GM23338 (cell line): ENCODE measurements at regions not wholly inside any gene's neighbourhood (a gene's known extent, or its start where the extent isn't known, plus 50 kb on each side); places are given as distances from the start of the nearest gene placed in this dataset.

Experiments used
- ATAC-seq: fragments of 200-7000 bp; cut with Tn5 transposase; 3 replicates; pipeline ENCODE4 v1.9.1; 2020
- DNase-seq: peaks from one replicate; pipeline ENCODE4 v3.0.0-alpha.2; 2015; ENCODE audit warnings: low spot score
- H2AFZ ChIP-seq: fragments of 200-600 bp; sonication (generic); 2 replicates; pipeline ENCODE4 v1.8.0; 2016; ENCODE audit warnings: antibody characterized with exemption, mild to moderate bottlenecking, moderate library complexity
- H3F3A ChIP-seq: fragments of 200-600 bp; sonication (generic); replicated peaks from 2 replicates; pipeline ENCODE4 v1.8.0; 2017; ENCODE audit warnings: antibody characterized with exemption, mixed run types, low read depth
- H3K27ac ChIP-seq: fragments of 200-600 bp; sonication (generic); 2 replicates; pipeline ENCODE4 v1.6.1; 2016; ENCODE audit warnings: low read depth
- H3K27me3 ChIP-seq: fragments of 200-600 bp; sonication (generic); 2 replicates; pipeline ENCODE4 v1.8.0; 2016; ENCODE audit warnings: mild to moderate bottlenecking, mixed run types, moderate library complexity; ENCODE audit not compliant: insufficient read depth
- H3K36me3 ChIP-seq: fragments of 200-600 bp; sonication (generic); 2 replicates; pipeline ENCODE4 v1.8.0; 2016; ENCODE audit warnings: mild to moderate bottlenecking; ENCODE audit not compliant: insufficient read depth
- H3K4me1 ChIP-seq: fragments of 200-600 bp; sonication (generic); 2 replicates; pipeline ENCODE4 v1.8.0; 2016; ENCODE audit warnings: mild to moderate bottlenecking, moderate library complexity; ENCODE audit not compliant: insufficient read depth
- H3K4me2 ChIP-seq: fragments of 200-600 bp; sonication (generic); 2 replicates; pipeline ENCODE4 v1.7.1; 2017; ENCODE audit warnings: mixed run types
- H3K4me3 ChIP-seq: fragments of 200-600 bp; sonication (generic); 2 replicates; pipeline ENCODE4 v1.6.1; 2016; ENCODE audit warnings: mixed run types
- H3K79me2 ChIP-seq: fragments of 200-600 bp; sonication (generic); replicated peaks from 2 replicates; pipeline ENCODE4 v1.8.0; 2017; ENCODE audit warnings: mild to moderate bottlenecking; ENCODE audit not compliant: insufficient read depth
- H3K9me2 ChIP-seq: fragments of 200-600 bp; sonication (generic); 2 replicates; pipeline ENCODE4 v1.8.0; 2017; ENCODE audit not compliant: insufficient read depth
- H4K20me1 ChIP-seq: fragments of 200-600 bp; sonication (generic); replicated peaks from 2 replicates; pipeline ENCODE4 v1.8.0; 2017; ENCODE audit warnings: mild to moderate bottlenecking; ENCODE audit not compliant: insufficient read depth
- H3K27ac Mint-ChIP-seq: 2 replicates; pipeline ENCODE4 v1.8.0; 2020; ENCODE audit warnings: inconsistent platforms, mild to moderate bottlenecking, moderate library complexity, mixed read lengths
- H3K27me3 Mint-ChIP-seq: 3 replicates; pipeline ENCODE4 v1.8.0; 2022; ENCODE audit warnings: low read depth, mild to moderate bottlenecking, moderate library complexity, mixed read lengths, inconsistent platforms; ENCODE audit not compliant: insufficient read depth, poor library complexity
- H3K36me3 Mint-ChIP-seq: 3 replicates; pipeline ENCODE4 v1.8.0; 2021; ENCODE audit warnings: low read depth, mild to moderate bottlenecking, inconsistent platforms, moderate library complexity, mixed read lengths
- H3K4me1 Mint-ChIP-seq: 3 replicates; pipeline ENCODE4 v1.8.0; 2020; ENCODE audit warnings: mild to moderate bottlenecking, inconsistent platforms, mixed read lengths
- H3K4me3 Mint-ChIP-seq: 3 replicates; pipeline ENCODE4 v1.8.0; 2021; ENCODE audit warnings: moderate library complexity, mild to moderate bottlenecking, inconsistent platforms, mixed read lengths
- H3K9me3 Mint-ChIP-seq: 3 replicates; pipeline ENCODE4 v1.8.0; 2020; ENCODE audit warnings: moderate library complexity, mild to moderate bottlenecking, inconsistent platforms, mixed read lengths
- CREB1 ChIP-seq: fragments of 250-450 bp; sonication (Bioruptor Pico); IDR thresholded peaks from 2 replicates; pipeline ENCODE4 v1.5.0; 2020; ENCODE audit warnings: low read depth, mild to moderate bottlenecking, moderate library complexity
- EZH2 ChIP-seq: fragments of 200-600 bp; sonication (generic); IDR thresholded peaks from one replicate; pipeline ENCODE4 v1.8.0; 2017; ENCODE audit warnings: antibody characterized with exemption, mild to moderate bottlenecking, low read depth; ENCODE audit not compliant: unreplicated experiment
- JUNB ChIP-seq: IDR thresholded peaks from one replicate; pipeline ENCODE4 v1.6.1; 2016; ENCODE audit warnings: antibody characterized with exemption; ENCODE audit not compliant: unreplicated experiment
- NANOG ChIP-seq: IDR thresholded peaks from 2 replicates; pipeline ENCODE4 v1.6.1; 2016; ENCODE audit warnings: antibody characterized with exemption, borderline replicate concordance
- ZNF114 ChIP-seq: fragments of 250-450 bp; sonication (Bioruptor Pico); IDR thresholded peaks from 2 replicates; pipeline ENCODE4 v1.5.0; 2020; ENCODE audit warnings: mild to moderate bottlenecking, moderate library complexity
- TF ChIP-seq, protein P1 (sequence below): fragments of 250-450 bp; sonication (Bioruptor Pico); IDR thresholded peaks from 2 replicates; pipeline ENCODE4 v1.5.0; 2020; ENCODE audit warnings: mild to moderate bottlenecking, moderate library complexity

DNA sequence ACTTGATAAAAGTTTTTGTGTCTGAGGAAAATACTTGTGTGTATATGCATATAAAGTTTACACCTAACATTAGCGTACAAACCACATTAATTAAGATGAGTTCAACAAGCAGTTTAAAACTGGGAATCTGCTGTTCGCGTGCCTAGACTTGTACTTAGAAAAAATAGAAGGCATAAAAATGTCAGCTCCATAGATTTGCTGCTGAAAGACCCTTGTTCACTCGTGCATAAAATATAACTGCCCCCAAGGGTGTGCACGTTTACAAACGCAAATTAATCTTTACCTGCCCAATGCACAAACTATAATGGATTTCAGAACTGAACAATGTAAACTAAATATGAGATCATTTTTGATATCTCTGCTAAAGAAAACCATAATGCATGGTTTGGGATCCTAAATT lies 392.3 kb upstream of the ADGRL2 start:
- no peak overlapping the region for H3K27ac Mint-ChIP-seq
- no peak overlapping the region for H3K27ac ChIP-seq
- no peaks in the 10 kb centered on the region for H3K36me3 Mint-ChIP-seq
- peaks cover 2% of the 10 kb centered on the region for H3K27me3 Mint-ChIP-seq
- H3K4me1 ChIP-seq, result peaks cover 61% of the 10 kb centered on the region
- no peaks in the 10 kb centered on the region for H3K27me3 ChIP-seq
- H3K79me2 ChIP-seq, result no peaks in the 10 kb centered on the region
- H2AFZ ChIP-seq, result no peak overlapping the region
- H3K4me2 ChIP-seq, result no peak overlapping the region
- H3K36me3 ChIP-seq, result no peaks in the 10 kb centered on the region
- no peak overlapping the region for H3K4me3 ChIP-seq
- H3K4me3 Mint-ChIP-seq, result no peak overlapping the region; the same call in 2 of the 3 replicates
- DNase-seq (no peak), ATAC-seq (no peak)
- no peaks in the 10 kb centered on the region for H3K9me2 ChIP-seq
- H4K20me1 ChIP-seq, result no peaks in the 10 kb centered on the region
- no peaks in the 10 kb centered on the region for H3K9me3 Mint-ChIP-seq
- H3K4me1 Mint-ChIP-seq, result peaks cover 58% of the 10 kb centered on the region
- H3F3A ChIP-seq, result no peaks in the 10 kb centered on the region
- TF ChIP-seq JUNB (no peak), ZNF114 (CRISPR knock-in tag) (no peak), NANOG (no peak), CREB1 (CRISPR knock-in tag) (no peak), EZH2 (no peak)
- TF ChIP-seq, protein P1, sequence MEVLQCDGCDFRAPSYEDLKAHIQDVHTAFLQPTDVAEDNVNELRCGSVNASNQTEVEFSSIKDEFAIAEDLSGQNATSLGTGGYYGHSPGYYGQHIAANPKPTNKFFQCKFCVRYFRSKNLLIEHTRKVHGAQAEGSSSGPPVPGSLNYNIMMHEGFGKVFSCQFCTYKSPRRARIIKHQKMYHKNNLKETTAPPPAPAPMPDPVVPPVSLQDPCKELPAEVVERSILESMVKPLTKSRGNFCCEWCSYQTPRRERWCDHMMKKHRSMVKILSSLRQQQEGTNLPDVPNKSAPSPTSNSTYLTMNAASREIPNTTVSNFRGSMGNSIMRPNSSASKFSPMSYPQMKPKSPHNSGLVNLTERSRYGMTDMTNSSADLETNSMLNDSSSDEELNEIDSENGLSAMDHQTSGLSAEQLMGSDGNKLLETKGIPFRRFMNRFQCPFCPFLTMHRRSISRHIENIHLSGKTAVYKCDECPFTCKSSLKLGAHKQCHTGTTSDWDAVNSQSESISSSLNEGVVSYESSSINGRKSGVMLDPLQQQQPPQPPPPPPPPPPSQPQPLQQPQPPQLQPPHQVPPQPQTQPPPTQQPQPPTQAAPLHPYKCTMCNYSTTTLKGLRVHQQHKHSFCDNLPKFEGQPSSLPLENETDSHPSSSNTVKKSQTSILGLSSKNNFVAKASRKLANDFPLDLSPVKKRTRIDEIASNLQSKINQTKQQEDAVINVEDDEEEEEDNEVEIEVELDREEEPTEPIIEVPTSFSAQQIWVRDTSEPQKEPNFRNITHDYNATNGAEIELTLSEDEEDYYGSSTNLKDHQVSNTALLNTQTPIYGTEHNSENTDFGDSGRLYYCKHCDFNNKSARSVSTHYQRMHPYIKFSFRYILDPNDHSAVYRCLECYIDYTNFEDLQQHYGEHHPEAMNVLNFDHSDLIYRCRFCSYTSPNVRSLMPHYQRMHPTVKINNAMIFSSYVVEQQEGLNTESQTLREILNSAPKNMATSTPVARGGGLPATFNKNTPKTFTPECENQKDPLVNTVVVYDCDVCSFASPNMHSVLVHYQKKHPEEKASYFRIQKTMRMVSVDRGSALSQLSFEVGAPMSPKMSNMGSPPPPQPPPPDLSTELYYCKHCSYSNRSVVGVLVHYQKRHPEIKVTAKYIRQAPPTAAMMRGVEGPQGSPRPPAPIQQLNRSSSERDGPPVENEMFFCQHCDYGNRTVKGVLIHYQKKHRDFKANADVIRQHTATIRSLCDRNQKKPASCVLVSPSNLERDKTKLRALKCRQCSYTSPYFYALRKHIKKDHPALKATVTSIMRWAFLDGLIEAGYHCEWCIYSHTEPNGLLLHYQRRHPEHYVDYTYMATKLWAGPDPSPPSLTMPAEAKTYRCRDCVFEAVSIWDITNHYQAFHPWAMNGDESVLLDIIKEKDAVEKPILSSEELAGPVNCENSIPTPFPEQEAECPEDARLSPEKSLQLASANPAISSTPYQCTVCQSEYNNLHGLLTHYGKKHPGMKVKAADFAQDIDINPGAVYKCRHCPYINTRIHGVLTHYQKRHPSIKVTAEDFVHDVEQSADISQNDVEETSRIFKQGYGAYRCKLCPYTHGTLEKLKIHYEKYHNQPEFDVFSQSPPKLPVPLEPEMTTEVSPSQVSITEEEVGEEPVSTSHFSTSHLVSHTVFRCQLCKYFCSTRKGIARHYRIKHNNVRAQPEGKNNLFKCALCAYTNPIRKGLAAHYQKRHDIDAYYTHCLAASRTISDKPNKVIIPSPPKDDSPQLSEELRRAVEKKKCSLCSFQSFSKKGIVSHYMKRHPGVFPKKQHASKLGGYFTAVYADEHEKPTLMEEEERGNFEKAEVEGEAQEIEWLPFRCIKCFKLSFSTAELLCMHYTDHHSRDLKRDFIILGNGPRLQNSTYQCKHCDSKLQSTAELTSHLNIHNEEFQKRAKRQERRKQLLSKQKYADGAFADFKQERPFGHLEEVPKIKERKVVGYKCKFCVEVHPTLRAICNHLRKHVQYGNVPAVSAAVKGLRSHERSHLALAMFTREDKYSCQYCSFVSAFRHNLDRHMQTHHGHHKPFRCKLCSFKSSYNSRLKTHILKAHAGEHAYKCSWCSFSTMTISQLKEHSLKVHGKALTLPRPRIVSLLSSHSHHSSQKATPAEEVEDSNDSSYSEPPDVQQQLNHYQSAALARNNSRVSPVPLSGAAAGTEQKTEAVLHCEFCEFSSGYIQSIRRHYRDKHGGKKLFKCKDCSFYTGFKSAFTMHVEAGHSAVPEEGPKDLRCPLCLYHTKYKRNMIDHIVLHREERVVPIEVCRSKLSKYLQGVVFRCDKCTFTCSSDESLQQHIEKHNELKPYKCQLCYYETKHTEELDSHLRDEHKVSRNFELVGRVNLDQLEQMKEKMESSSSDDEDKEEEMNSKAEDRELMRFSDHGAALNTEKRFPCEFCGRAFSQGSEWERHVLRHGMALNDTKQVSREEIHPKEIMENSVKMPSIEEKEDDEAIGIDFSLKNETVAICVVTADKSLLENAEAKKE (CRISPR knock-in tag), result no peak
